Transverse colon (tissue), 4 donors: ENCODE measurements at regions not wholly inside any gene's neighbourhood (a gene's known extent, or its start where the extent isn't known, plus 50 kb on each side); places are given as distances from the start of the nearest gene placed in this dataset.

Source experiments
- DNase-seq: peaks from one replicate; pipeline ENCODE4 v3.0.0-alpha.2; 2019
- H3K27ac ChIP-seq, 4 donors: fragments of 200-600 bp; sonication (generic); 2 replicates each; pipeline ENCODE4 v1.5.1; 2016 to 2018; ENCODE audit warnings: inconsistent platforms in 4 of 4
- H3K27me3 ChIP-seq: fragments of 200-600 bp; sonication (generic); 2 replicates; pipeline ENCODE4 v1.5.1; 2017; ENCODE audit warnings: inconsistent platforms
- H3K36me3 ChIP-seq, 4 donors: fragments of 200-600 bp; sonication (generic); 2 replicates each; pipeline ENCODE4 v1.5.1; 2017 to 2019; ENCODE audit warnings: inconsistent platforms in 4 of 4
- H3K4me1 ChIP-seq, 4 donors: fragments of 200-600 bp; sonication (generic); 2 replicates each; pipeline ENCODE4 v1.5.1; 2017 to 2020; ENCODE audit warnings: inconsistent platforms in 4 of 4
- H3K4me3 ChIP-seq, 4 donors: fragments of 200-600 bp; sonication (generic); 1 replicate in 1 of 4; 2 replicates in 3 of 4; pipeline versions ENCODE4 v1.5.1 to v1.6.1; 2017 to 2019; ENCODE audit warnings: inconsistent platforms in 4 of 4
- H3K9me3 ChIP-seq, 2 donors: fragments of 200-600 bp; sonication (generic); 2 replicates each; pipeline ENCODE4 v1.5.1; 2017 to 2019; ENCODE audit warnings: inconsistent platforms in 2 of 2
- CTCF ChIP-seq, 5 experiments: fragments of 200-600 bp in 3 of 5; fragments of 450-650 bp in 2 of 5; sonication (generic) in 3 of 5; IDR thresholded peaks; 1 replicate in 2 of 5; 2 replicates in 3 of 5; pipeline ENCODE4 v1.5.1; 2016 to 2017; ENCODE audit warnings: antibody characterized with exemption in 5 of 5, inconsistent platforms in 3 of 5, mild to moderate bottlenecking in 2 of 5, moderate library complexity in 1 of 5
- EP300 ChIP-seq: sonication (generic); formaldehyde crosslinking; IDR thresholded peaks from one replicate; pipeline ENCODE4 v1.6.1; 2017; ENCODE audit warnings: antibody characterized with exemption, low read depth
- POLR2A ChIP-seq: fragments of 450-650 bp; IDR thresholded peaks from one replicate; pipeline ENCODE4 v1.6.1; 2016; ENCODE audit warnings: antibody characterized with exemption, mild to moderate bottlenecking, moderate library complexity
- POLR2AphosphoS5 ChIP-seq, 3 donors: sonication (generic); formaldehyde crosslinking; IDR thresholded peaks; one replicate each; pipeline ENCODE4 v1.6.1; 2016; ENCODE audit warnings: antibody characterized with exemption in 3 of 3
- WGBS, 2 donors: methylation state at CpG; one replicate each; pipeline ENCODE4 v1.1.5; 2018; ENCODE audit warnings: low coverage in 1 of 2; 5-methylcytosine and 5-hydroxymethylcytosine counted together
- in situ Hi-C, 4 donors: fragments of 200-750 bp; cut with MboI; loops; one replicate each; pipeline versions ENCODE4 v1.15.0 to v1.15.1; 2017; ENCODE audit warnings: low sequenced_read_pairs in 3 of 4, low pct_ligation_motif_present in 1 of 4, low pct_unique_long_range_greater_than_20kb in 1 of 4
- intact Hi-C: fragments of 100-400 bp; cut with DNase I; formaldehyde crosslinking; loops from one replicate; pipeline ENCODE4 v1.15.1; 2023; ENCODE audit warnings: low total_unique reads

- no peak for DNase-seq
- Histone ChIP-seq H3K9me3 (no peaks in the 10 kb centered on the region), H3K36me3 (no peaks in the 10 kb centered on the region), H3K4me1 (no peaks in the 10 kb centered on the region), H3K27ac (no peak overlapping the region), H3K27me3 (no peaks in the 10 kb centered on the region), H3K4me3 (no peak overlapping the region)
- in situ Hi-C loops: no loop called here
- TF ChIP-seq EP300: no peak
- 93 to 100% methylated on average over 1 to 2 of the region's 2 CpGs for WGBS, 2 donors
- intact Hi-C loops: no loop called here
Measured at GRCh38 chr12:131497966-131498365, 212.9 kb upstream of the SFSWAP start.

- no peak for DNase-seq
- no peak overlapping the region for H3K27ac ChIP-seq
- in situ Hi-C loops: no loop called here
- H3K4me1 ChIP-seq: no peaks in the 10 kb centered on the region
- 55% methylated on average over 1 of the region's 1 CpG; no CpG with 5 or more reads in 1 of the 2 donors for WGBS, 2 donors
- no peaks in the 10 kb centered on the region for H3K36me3 ChIP-seq
- no peaks in the 10 kb centered on the region for H3K27me3 ChIP-seq
- no peak for TF ChIP-seq POLR2A
- TF ChIP-seq EP300: no peak
- TF ChIP-seq POLR2AphosphoS5 (IDR thresholded peaks at IDR 0.05): no peak
- TF ChIP-seq CTCF (IDR thresholded peaks at IDR 0.05): no peak
- H3K9me3 ChIP-seq: no peaks in the 10 kb centered on the region
- H3K4me3 ChIP-seq: no peak overlapping the region
- intact Hi-C loops: no loop called here
Measured at GRCh38 chr12:131499160-131499863, 211.6 kb upstream of the SFSWAP start.

- Histone ChIP-seq H3K36me3 (no peaks in the 10 kb centered on the region), H3K27ac (no peak overlapping the region), H3K4me3 (no peak overlapping the region), H3K4me1 (no peaks in the 10 kb centered on the region), H3K27me3 (no peaks in the 10 kb centered on the region), H3K9me3 (no peaks in the 10 kb centered on the region)
- in situ Hi-C loops: no loop called here
- intact Hi-C loops: no loop called here
- no peak for DNase-seq
- TF ChIP-seq POLR2A: no peak
- TF ChIP-seq POLR2AphosphoS5 (IDR thresholded peaks at IDR 0.05): no peak
- no peak for TF ChIP-seq EP300
- no peak for TF ChIP-seq CTCF (IDR thresholded peaks at IDR 0.05)
- 44% methylated on average over 1 of the region's 1 CpG for WGBS, 2 donors
Measured at GRCh38 chr12:131499864-131500190, 211.1 kb upstream of the SFSWAP start.

GRCh38 chr12:131500564-131500963, 210.3 kb upstream of the SFSWAP start:
- WGBS, 2 donors: 80% methylated on average over 10 of the region's 10 CpGs; no CpG with 5 or more reads in 1 of the 2 donors
- no peak overlapping the region for H3K4me3 ChIP-seq
- TF ChIP-seq EP300: no peak
- no peak for TF ChIP-seq POLR2A
- TF ChIP-seq POLR2AphosphoS5 (IDR thresholded peaks at IDR 0.05): no peak
- TF ChIP-seq CTCF (IDR thresholded peaks at IDR 0.05): no peak
- intact Hi-C loops (no loop called here), in situ Hi-C loops (no loop called here)
- H3K27me3 ChIP-seq: no peaks in the 10 kb centered on the region
- H3K9me3 ChIP-seq: no peaks in the 10 kb centered on the region
- H3K4me1 ChIP-seq: no peaks in the 10 kb centered on the region
- no peak overlapping the region for H3K27ac ChIP-seq
- no peak for DNase-seq
- H3K36me3 ChIP-seq: no peaks in the 10 kb centered on the region

- in situ Hi-C loops: no loop called here
- Histone ChIP-seq H3K36me3 (no peaks in the 10 kb centered on the region), H3K9me3 (no peaks in the 10 kb centered on the region), H3K4me1 (no peaks in the 10 kb centered on the region), H3K27me3 (no peaks in the 10 kb centered on the region), H3K27ac (no peak overlapping the region), H3K4me3 (no peak overlapping the region)
- 46 to 70% methylated on average over 4 to 9 of the region's 9 CpGs for WGBS, 2 donors
- DNase-seq: no peak
- TF ChIP-seq CTCF (IDR thresholded peaks at IDR 0.05) (no peak), POLR2AphosphoS5 (IDR thresholded peaks at IDR 0.05) (no peak), POLR2A (no peak), EP300 (no peak)
- intact Hi-C loops: no loop called here
Measured at GRCh38 chr12:131505561-131505960, 205.3 kb upstream of the SFSWAP start.
